Caco-2 (cell line): ENCODE measurements at regions not wholly inside any gene's neighbourhood (a gene's known extent, or its start where the extent isn't known, plus 50 kb on each side); places are given as distances from the start of the nearest gene placed in this dataset.

ENCODE experiments used
- BruUV-seq: library from RNA; stranded (reverse); fragments of 400-500 nt; replicated peaks from 2 replicates; lab custom pipeline; 2021; lab: Mats Ljungman, UMichigan
- CTCF ChIA-PET: fragments of 300-600 bp; sonication (Branson Sonifier 250); formaldehyde crosslinking; loops from one replicate; lab custom pipeline; 2022; ENCODE audit warnings: antibody characterized with exemption; lab: Charles Lee
- POLR2A ChIA-PET: fragments of 300-600 bp; sonication (Branson Sonifier 250); formaldehyde crosslinking; loops from one replicate; lab custom pipeline; 2022; ENCODE audit warnings: antibody characterized with exemption; lab: Charles Lee
- DNase-seq, 2 experiments: peaks; one replicate each; pipeline versions ENCODE4 v3.0.0 to v3.0.0-alpha.2; 2020 to 2022
- H3K27me3 ChIP-seq: replicated peaks from 2 replicates; pipeline ENCODE4 v1.6.0; 2011; ENCODE audit warnings: low read length; ENCODE audit not compliant: control insufficient read depth, insufficient read depth
- H3K36me3 ChIP-seq: 2 replicates; pipeline ENCODE4 v1.5.1; 2011; ENCODE audit warnings: low read length; ENCODE audit not compliant: control insufficient read depth, insufficient read depth
- H3K4me1 ChIP-seq: fragments of 250-450 bp; sonication (Bioruptor Pico); 2 replicates; pipeline ENCODE4 v1.5.1; 2020; ENCODE audit warnings: mild to moderate bottlenecking
- H3K4me3 ChIP-seq: 2 replicates; pipeline ENCODE4 v1.5.1; 2011; ENCODE audit warnings: low read depth, mild to moderate bottlenecking, control low read depth, low read length
- H3K9me3 ChIP-seq: fragments of 250-450 bp; sonication (Bioruptor Pico); 2 replicates; pipeline ENCODE4 v1.5.1; 2020; ENCODE audit warnings: mild to moderate bottlenecking, moderate library complexity
- H3K27ac Mint-ChIP-seq: one replicate; pipeline ENCODE4 v1.8.0; 2022; ENCODE audit warnings: mixed read lengths; ENCODE audit not compliant: unreplicated experiment
- H3K27me3 Mint-ChIP-seq: one replicate; pipeline ENCODE4 v1.8.0; 2022; ENCODE audit warnings: mixed read lengths; ENCODE audit not compliant: insufficient read depth, unreplicated experiment
- H3K36me3 Mint-ChIP-seq: one replicate; pipeline ENCODE4 v1.8.0; 2022; ENCODE audit warnings: mild to moderate bottlenecking, mixed read lengths; ENCODE audit not compliant: insufficient read depth, unreplicated experiment
- H3K4me1 Mint-ChIP-seq: one replicate; pipeline ENCODE4 v1.8.0; 2022; ENCODE audit warnings: low read depth, mixed read lengths; ENCODE audit not compliant: unreplicated experiment
- H3K4me3 Mint-ChIP-seq: one replicate; pipeline ENCODE4 v1.8.0; 2022; ENCODE audit warnings: mild to moderate bottlenecking, moderate library complexity, mixed read lengths; ENCODE audit not compliant: unreplicated experiment
- H3K9me3 Mint-ChIP-seq: one replicate; pipeline ENCODE4 v1.8.0; 2022; ENCODE audit warnings: mixed read lengths; ENCODE audit not compliant: unreplicated experiment
- intact Hi-C: fragments of 100-400 bp; cut with micrococcal nuclease; formaldehyde crosslinking; loops from one replicate; pipeline ENCODE4 v1.10.0; 2022; ENCODE audit not compliant: unreplicated experiment
- TF ChIP-seq, protein P1 (sequence below), 2 experiments: fragments of 200-600 bp in 1 of 2; IDR thresholded peaks; 1 replicate in 1 of 2; 2 replicates in 1 of 2; pipeline versions ENCODE4 v1.5.1 to v1.8.0; 2011 to 2022; ENCODE audit warnings: antibody characterized with exemption in 1 of 2, control low read depth in 1 of 2, inconsistent platforms in 1 of 2, low read depth in 1 of 2, low read length in 1 of 2, mild to moderate bottlenecking in 1 of 2, moderate library complexity in 1 of 2; ENCODE audit not compliant: insufficient read depth in 1 of 2, severe bottlenecking in 1 of 2, unreplicated experiment in 1 of 2

DNA sequence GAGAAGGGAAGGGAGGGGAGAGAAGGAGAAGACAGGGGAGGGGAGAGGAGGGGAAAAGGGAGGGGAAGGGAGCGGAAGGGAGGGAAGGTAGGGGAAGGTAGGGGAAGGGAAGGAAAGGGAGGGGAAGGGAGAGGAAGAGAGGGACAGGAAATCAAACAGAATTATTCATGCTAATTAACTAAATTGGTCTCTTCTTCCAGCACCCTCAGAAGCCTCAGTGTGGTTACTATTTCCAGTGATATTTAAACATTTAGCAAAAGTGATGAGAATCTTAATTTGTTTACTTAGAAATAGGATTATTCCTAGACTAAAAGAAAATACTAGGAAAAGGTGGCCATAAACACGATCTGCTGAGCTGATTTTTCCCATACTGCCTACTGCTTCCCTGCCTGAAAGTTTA lies 193.1 kb upstream of the CPEB2 start:
- no peaks in the 10 kb centered on the region for H3K4me1 ChIP-seq
- Mint-ChIP-seq H3K27me3 (no peaks in the 10 kb centered on the region), H3K27ac (no peak overlapping the region), H3K4me1 (no peaks in the 10 kb centered on the region), H3K4me3 (no peak overlapping the region), H3K9me3 (no peaks in the 10 kb centered on the region), H3K36me3 (no peaks in the 10 kb centered on the region)
- H3K4me3 ChIP-seq: no peak overlapping the region
- CTCF ChIA-PET: no interaction called here
- no peak for DNase-seq
- H3K27me3 ChIP-seq: no peaks in the 10 kb centered on the region
- H3K36me3 ChIP-seq: no peaks in the 10 kb centered on the region
- BruUV-seq: no TSS peak
- TF ChIP-seq, protein P1, sequence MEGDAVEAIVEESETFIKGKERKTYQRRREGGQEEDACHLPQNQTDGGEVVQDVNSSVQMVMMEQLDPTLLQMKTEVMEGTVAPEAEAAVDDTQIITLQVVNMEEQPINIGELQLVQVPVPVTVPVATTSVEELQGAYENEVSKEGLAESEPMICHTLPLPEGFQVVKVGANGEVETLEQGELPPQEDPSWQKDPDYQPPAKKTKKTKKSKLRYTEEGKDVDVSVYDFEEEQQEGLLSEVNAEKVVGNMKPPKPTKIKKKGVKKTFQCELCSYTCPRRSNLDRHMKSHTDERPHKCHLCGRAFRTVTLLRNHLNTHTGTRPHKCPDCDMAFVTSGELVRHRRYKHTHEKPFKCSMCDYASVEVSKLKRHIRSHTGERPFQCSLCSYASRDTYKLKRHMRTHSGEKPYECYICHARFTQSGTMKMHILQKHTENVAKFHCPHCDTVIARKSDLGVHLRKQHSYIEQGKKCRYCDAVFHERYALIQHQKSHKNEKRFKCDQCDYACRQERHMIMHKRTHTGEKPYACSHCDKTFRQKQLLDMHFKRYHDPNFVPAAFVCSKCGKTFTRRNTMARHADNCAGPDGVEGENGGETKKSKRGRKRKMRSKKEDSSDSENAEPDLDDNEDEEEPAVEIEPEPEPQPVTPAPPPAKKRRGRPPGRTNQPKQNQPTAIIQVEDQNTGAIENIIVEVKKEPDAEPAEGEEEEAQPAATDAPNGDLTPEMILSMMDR (IDR thresholded peaks at IDR 0.05; ENCODE audit: insufficient read depth in 1 of 2, low read depth in 1 of 2, low read length in 1 of 2, severe bottlenecking in 1 of 2, unreplicated experiment in 1 of 2): no peak
- no peaks in the 10 kb centered on the region for H3K9me3 ChIP-seq
- POLR2A ChIA-PET: no interaction called here
- intact Hi-C loops: no loop called here

DNA sequence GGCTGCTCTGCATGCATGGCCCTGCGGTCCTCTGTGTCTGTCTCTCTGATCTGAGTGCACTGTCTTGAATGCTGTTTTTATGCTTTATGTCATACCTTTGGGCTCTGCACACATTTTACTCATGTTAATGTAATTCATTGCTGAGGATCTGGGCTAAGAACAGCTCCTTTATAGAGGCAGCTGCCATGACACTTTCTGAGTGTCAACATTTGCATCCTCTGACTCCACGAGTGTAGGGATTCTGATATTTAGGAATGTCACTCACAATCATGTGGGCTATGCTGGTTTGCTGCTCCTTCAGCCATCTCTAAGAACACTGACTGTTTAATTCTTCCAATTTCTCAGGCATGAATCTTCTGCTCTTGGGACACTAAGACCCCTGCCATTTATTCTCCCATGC lies 192.2 kb upstream of the CPEB2 start:
- POLR2A ChIA-PET: no interaction called here
- intact Hi-C loops: no loop called here

DNA sequence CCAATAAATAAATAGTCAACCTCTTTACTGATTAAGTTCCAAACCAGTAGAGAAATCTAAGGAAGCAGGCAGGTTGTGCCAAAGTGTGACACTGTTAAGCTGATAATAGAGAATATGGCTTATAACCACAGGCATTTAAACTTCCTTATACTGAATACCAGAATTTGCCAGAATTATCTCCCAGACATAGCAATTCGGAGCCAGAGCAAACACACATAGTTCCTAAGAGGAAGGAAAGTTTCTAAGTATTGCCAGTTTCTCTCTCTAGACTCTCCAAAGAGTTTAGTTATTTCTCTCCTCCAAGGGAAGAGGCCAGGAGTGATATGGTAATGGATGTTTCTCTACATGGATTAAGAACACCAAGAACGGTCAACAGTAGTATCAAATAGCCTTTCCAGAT lies 191.7 kb upstream of the CPEB2 start:
- no peaks in the 10 kb centered on the region for H3K36me3 Mint-ChIP-seq
- ChIA-PET POLR2A (no interaction called here), CTCF (no interaction called here)
- H3K4me1 Mint-ChIP-seq: no peaks in the 10 kb centered on the region
- Histone ChIP-seq H3K4me1 (no peaks in the 10 kb centered on the region), H3K36me3 (no peaks in the 10 kb centered on the region), H3K4me3 (no peak overlapping the region), H3K27me3 (no peaks in the 10 kb centered on the region), H3K9me3 (no peaks in the 10 kb centered on the region)
- H3K27me3 Mint-ChIP-seq: no peaks in the 10 kb centered on the region
- no peak for DNase-seq
- H3K4me3 Mint-ChIP-seq: no peak overlapping the region
- TF ChIP-seq, protein P1 (IDR thresholded peaks at IDR 0.05; ENCODE audit: insufficient read depth in 1 of 2, low read depth in 1 of 2, low read length in 1 of 2, severe bottlenecking in 1 of 2, unreplicated experiment in 1 of 2): no peak
- intact Hi-C loops: no loop called here
- H3K9me3 Mint-ChIP-seq: no peaks in the 10 kb centered on the region
- BruUV-seq: no TSS peak
- H3K27ac Mint-ChIP-seq: no peak overlapping the region

More for the DNA sequence above, 192.2 kb upstream of the CPEB2 start:
- CTCF ChIA-PET: no interaction called here
- H3K27me3 ChIP-seq: no peaks in the 10 kb centered on the region
- Mint-ChIP-seq H3K4me3 (no peak overlapping the region), H3K9me3 (no peaks in the 10 kb centered on the region), H3K4me1 (no peaks in the 10 kb centered on the region), H3K36me3 (no peaks in the 10 kb centered on the region), H3K27me3 (no peaks in the 10 kb centered on the region), H3K27ac (no peak overlapping the region)
- DNase-seq: no peak
- TF ChIP-seq, protein P1 (IDR thresholded peaks at IDR 0.05; ENCODE audit: insufficient read depth in 1 of 2, low read depth in 1 of 2, low read length in 1 of 2, severe bottlenecking in 1 of 2, unreplicated experiment in 1 of 2): no peak
- H3K4me1 ChIP-seq: no peaks in the 10 kb centered on the region
- no TSS peak for BruUV-seq
- H3K9me3 ChIP-seq: no peaks in the 10 kb centered on the region
- no peak overlapping the region for H3K4me3 ChIP-seq
- H3K36me3 ChIP-seq: no peaks in the 10 kb centered on the region
